Testis (tissue), 2 donors: ENCODE measurements at regions not wholly inside any gene's neighbourhood (a gene's known extent, or its start where the extent isn't known, plus 50 kb on each side); places are given as distances from the start of the nearest gene placed in this dataset.

ENCODE experiments used
- POLR2A ChIP-seq: fragments of 450-650 bp; IDR thresholded peaks from one replicate; pipeline ENCODE4 v1.6.1; 2017; ENCODE audit warnings: antibody characterized with exemption, mild to moderate bottlenecking, moderate library complexity
- TF ChIP-seq, protein P1 (sequence below), 3 experiments: fragments of 450-650 bp in 2 of 3; fragments of 200-600 bp in 1 of 3; sonication (generic) in 1 of 3; IDR thresholded peaks; one replicate each; pipeline ENCODE4 v1.5.1; 2016 to 2019; ENCODE audit warnings: antibody characterized with exemption in 3 of 3, mild to moderate bottlenecking in 2 of 3, moderate library complexity in 1 of 3

DNA sequence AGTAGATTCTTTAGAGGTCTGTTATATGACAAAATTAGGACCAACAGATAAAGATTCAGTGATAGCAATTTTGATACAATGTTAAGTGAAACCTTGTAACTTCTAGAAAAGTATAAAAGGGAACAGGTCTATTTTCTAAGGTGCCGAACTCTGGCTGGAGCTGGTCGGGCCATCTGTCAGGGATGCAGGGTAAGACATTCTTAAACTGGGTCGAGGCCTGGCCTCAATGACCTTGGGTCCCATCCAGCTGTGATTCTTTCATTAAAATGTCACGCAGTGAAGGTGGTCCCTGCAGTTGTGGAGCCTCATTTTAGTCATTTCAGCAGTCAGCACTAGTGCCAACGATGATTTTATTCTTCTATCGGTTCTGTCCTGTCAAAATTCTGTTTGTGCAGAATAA is 271.9 kb upstream of the SPRY2 start:
- TF ChIP-seq, protein P1, sequence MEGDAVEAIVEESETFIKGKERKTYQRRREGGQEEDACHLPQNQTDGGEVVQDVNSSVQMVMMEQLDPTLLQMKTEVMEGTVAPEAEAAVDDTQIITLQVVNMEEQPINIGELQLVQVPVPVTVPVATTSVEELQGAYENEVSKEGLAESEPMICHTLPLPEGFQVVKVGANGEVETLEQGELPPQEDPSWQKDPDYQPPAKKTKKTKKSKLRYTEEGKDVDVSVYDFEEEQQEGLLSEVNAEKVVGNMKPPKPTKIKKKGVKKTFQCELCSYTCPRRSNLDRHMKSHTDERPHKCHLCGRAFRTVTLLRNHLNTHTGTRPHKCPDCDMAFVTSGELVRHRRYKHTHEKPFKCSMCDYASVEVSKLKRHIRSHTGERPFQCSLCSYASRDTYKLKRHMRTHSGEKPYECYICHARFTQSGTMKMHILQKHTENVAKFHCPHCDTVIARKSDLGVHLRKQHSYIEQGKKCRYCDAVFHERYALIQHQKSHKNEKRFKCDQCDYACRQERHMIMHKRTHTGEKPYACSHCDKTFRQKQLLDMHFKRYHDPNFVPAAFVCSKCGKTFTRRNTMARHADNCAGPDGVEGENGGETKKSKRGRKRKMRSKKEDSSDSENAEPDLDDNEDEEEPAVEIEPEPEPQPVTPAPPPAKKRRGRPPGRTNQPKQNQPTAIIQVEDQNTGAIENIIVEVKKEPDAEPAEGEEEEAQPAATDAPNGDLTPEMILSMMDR (IDR thresholded peaks at IDR 0.05): no peak
- TF ChIP-seq POLR2A: no peak
